NCI-H1694 (cell line): ENCODE measurements at regions not wholly inside any gene's neighbourhood (a gene's known extent, or its start where the extent isn't known, plus 50 kb on each side); places are given as distances from the start of the nearest gene placed in this dataset.

Experiments used
- DNase-seq: peaks from one replicate; lab custom pipeline; 2025; lab: John Stamatoyannopoulos, UW

DNA sequence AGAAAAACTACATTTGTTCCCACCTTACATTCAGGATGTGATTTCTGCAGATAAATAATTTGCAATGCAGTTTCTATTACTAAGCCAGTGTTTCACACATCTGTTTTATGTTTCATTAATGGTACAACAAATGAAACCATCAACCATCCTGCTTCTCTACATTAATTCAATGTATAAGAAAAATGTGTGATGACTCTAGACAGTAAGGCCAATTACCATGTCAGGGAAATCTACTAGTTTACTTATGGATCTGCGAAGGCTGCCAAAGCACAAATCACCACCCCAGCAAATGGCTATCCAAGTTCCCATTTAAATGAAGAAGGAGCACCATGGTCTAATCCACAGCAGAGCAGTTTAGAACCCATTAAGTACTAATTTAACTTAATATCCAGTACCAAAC is 50.1 kb upstream of the NCAM1 start:
- no peak for DNase-seq
